HepG2 (cell line): ENCODE measurements at regions not wholly inside any gene's neighbourhood (a gene's known extent, or its start where the extent isn't known, plus 50 kb on each side); places are given as distances from the start of the nearest gene placed in this dataset.
A peak's percentile ranks its signal among the peaks of the same experiment; 100 is the strongest.

Experiments used
- CCDC6 ChIP-seq: sonication (generic); formaldehyde crosslinking; IDR thresholded peaks from 2 replicates; pipeline ENCODE4 v1.8.1; 2022; ENCODE audit warnings: mild to moderate bottlenecking, missing genetic modification reagents, moderate library complexity
- ERF ChIP-seq: IDR thresholded peaks from 2 replicates; pipeline ENCODE4 v1.6.1; 2018; ENCODE audit warnings: missing biosample characterization, missing genetic modification reagents
- FOXM1 ChIP-seq: sonication (generic); formaldehyde crosslinking; IDR thresholded peaks from 2 replicates; pipeline ENCODE4 v1.5.0; 2020; ENCODE audit warnings: missing genetic modification reagents
- KLF16 ChIP-seq, 2 experiments: sonication (generic) in 1 of 2; formaldehyde crosslinking in 1 of 2; IDR thresholded peaks; 2 replicates each; pipeline versions ENCODE4 v1.6.1 to v1.8.0; 2016 to 2023; ENCODE audit warnings: missing genetic modification reagents in 2 of 2, missing compliant biosample characterization in 1 of 2
- SAFB2 ChIP-seq: sonication (generic); formaldehyde crosslinking; IDR thresholded peaks from 2 replicates; pipeline ENCODE4 v1.5.1; 2020; ENCODE audit warnings: missing genetic modification reagents, low read depth, mild to moderate bottlenecking, borderline replicate concordance
- SRSF1 ChIP-seq: fragments of 200-400 bp; formaldehyde crosslinking; optimal IDR thresholded peaks from 2 replicates; pipeline ENCODE3; 2017; ENCODE audit warnings: mild to moderate bottlenecking, low read depth, low read length, moderate library complexity
- TBX2 ChIP-seq: sonication (generic); formaldehyde crosslinking; IDR thresholded peaks from 2 replicates; pipeline ENCODE4 v1.5.0; 2020; ENCODE audit warnings: missing genetic modification reagents, mild to moderate bottlenecking, borderline replicate concordance
- TOPORS ChIP-seq: sonication (generic); formaldehyde crosslinking; IDR thresholded peaks from 2 replicates; pipeline ENCODE4 v1.8.0; 2023; ENCODE audit warnings: mild to moderate bottlenecking, missing genetic modification reagents
- ZNF331 ChIP-seq: sonication (generic); formaldehyde crosslinking; IDR thresholded peaks from 2 replicates; pipeline ENCODE4 v1.4.0; 2020; ENCODE audit warnings: missing genetic modification reagents
- ZNF644 ChIP-seq: IDR thresholded peaks from 2 replicates; pipeline ENCODE4 v1.6.1; 2016; ENCODE audit warnings: low read depth
- ZNF703 ChIP-seq: sonication (generic); formaldehyde crosslinking; IDR thresholded peaks from 2 replicates; pipeline ENCODE4 v1.5.1; 2020; ENCODE audit warnings: missing genetic modification reagents, mild to moderate bottlenecking, moderate library complexity, borderline replicate concordance
- TF ChIP-seq, protein P1 (sequence below): IDR thresholded peaks from 2 replicates; pipeline ENCODE4 v1.4.0; 2020; ENCODE audit warnings: mild to moderate bottlenecking, missing genetic modification reagents
- TF ChIP-seq, protein P2 (sequence below): sonication (generic); formaldehyde crosslinking; conservative IDR thresholded peaks from 2 replicates; pipeline ENCODE4 v1.4.0; 2020; ENCODE audit warnings: missing genetic modification reagents
- TF ChIP-seq, protein P3 (sequence below): sonication (generic); formaldehyde crosslinking; IDR thresholded peaks from 2 replicates; pipeline ENCODE4 v1.5.1; 2020; ENCODE audit warnings: mild to moderate bottlenecking, missing genetic modification reagents, moderate library complexity
- TF ChIP-seq, protein P4 (sequence below): conservative IDR thresholded peaks from 2 replicates; pipeline ENCODE4 v1.6.1; 2018; ENCODE audit warnings: missing genetic modification reagents
- TF ChIP-seq, protein P5 (sequence below): sonication (generic); formaldehyde crosslinking; IDR thresholded peaks from 2 replicates; pipeline ENCODE4 v1.5.1; 2020; ENCODE audit warnings: mild to moderate bottlenecking, missing genetic modification reagents

DNA sequence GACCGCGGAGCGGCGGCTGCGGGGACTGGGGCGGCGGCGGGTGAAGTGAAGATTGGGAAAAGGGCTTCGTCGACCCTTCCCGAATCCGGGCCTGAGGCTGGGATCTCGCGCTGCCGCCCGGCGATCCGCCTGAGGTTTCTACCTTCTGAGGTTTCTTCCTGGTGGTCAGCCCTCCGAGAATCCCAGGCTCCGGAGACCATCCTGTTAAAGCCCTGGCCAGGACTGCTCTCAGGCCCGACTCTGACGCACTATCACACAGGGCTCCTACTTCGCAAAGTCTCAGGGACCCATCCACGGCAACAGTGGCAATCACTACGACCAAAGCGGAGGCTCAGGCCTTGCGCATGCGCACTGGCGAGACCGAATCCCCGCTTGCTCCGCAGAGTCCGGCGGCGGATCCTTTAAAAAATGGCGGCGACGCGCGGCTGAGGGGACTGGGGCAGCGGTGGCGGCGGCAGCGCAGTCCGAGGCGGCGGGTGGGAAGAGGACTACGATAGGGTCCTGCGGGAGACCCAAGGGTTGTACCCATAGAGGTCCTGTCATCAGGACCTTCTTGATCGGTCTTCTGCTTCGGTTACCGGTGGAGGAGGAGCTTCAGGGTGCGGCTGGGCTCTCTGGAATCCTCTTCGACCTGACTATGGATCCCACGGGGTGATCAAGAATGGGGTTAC, 157.2 kb upstream of the ZNF337 start (continued):
- TF ChIP-seq, protein P1, sequence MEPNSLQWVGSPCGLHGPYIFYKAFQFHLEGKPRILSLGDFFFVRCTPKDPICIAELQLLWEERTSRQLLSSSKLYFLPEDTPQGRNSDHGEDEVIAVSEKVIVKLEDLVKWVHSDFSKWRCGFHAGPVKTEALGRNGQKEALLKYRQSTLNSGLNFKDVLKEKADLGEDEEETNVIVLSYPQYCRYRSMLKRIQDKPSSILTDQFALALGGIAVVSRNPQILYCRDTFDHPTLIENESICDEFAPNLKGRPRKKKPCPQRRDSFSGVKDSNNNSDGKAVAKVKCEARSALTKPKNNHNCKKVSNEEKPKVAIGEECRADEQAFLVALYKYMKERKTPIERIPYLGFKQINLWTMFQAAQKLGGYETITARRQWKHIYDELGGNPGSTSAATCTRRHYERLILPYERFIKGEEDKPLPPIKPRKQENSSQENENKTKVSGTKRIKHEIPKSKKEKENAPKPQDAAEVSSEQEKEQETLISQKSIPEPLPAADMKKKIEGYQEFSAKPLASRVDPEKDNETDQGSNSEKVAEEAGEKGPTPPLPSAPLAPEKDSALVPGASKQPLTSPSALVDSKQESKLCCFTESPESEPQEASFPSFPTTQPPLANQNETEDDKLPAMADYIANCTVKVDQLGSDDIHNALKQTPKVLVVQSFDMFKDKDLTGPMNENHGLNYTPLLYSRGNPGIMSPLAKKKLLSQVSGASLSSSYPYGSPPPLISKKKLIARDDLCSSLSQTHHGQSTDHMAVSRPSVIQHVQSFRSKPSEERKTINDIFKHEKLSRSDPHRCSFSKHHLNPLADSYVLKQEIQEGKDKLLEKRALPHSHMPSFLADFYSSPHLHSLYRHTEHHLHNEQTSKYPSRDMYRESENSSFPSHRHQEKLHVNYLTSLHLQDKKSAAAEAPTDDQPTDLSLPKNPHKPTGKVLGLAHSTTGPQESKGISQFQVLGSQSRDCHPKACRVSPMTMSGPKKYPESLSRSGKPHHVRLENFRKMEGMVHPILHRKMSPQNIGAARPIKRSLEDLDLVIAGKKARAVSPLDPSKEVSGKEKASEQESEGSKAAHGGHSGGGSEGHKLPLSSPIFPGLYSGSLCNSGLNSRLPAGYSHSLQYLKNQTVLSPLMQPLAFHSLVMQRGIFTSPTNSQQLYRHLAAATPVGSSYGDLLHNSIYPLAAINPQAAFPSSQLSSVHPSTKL (CRISPR knock-in tag): peak; percentile 43; the same call in 1 of the 2 replicates
- TF ChIP-seq, protein P2, sequence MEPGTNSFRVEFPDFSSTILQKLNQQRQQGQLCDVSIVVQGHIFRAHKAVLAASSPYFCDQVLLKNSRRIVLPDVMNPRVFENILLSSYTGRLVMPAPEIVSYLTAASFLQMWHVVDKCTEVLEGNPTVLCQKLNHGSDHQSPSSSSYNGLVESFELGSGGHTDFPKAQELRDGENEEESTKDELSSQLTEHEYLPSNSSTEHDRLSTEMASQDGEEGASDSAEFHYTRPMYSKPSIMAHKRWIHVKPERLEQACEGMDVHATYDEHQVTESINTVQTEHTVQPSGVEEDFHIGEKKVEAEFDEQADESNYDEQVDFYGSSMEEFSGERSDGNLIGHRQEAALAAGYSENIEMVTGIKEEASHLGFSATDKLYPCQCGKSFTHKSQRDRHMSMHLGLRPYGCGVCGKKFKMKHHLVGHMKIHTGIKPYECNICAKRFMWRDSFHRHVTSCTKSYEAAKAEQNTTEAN (CRISPR knock-in tag): peak; percentile 57; the same call in 1 of the 2 replicates
- 0 out of 2 replicates have a peak, but pooled peaks have one; percentile 58 for TF ChIP-seq ZNF703 (CRISPR knock-in tag)
- peak; percentile 56; the same call in 1 of the 2 replicates for TF ChIP-seq SAFB2
- peak; percentile 74; the same call in 1 of the 2 replicates for TF ChIP-seq TBX2 (CRISPR knock-in tag)
- TF ChIP-seq ZNF331 (CRISPR knock-in tag): 0 out of 2 replicates have a peak, but pooled peaks have one; percentile 43
- peak; percentile 37 for TF ChIP-seq SRSF1
- peak; percentile 90 for TF ChIP-seq TOPORS (CRISPR knock-in tag)
- TF ChIP-seq, protein P3, sequence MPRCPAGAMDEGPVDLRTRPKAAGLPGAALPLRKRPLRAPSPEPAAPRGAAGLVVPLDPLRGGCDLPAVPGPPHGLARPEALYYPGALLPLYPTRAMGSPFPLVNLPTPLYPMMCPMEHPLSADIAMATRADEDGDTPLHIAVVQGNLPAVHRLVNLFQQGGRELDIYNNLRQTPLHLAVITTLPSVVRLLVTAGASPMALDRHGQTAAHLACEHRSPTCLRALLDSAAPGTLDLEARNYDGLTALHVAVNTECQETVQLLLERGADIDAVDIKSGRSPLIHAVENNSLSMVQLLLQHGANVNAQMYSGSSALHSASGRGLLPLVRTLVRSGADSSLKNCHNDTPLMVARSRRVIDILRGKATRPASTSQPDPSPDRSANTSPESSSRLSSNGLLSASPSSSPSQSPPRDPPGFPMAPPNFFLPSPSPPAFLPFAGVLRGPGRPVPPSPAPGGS (CRISPR knock-in tag): peak; percentile 78; the same call in 1 of the 2 replicates
- peak; percentile 40 to 65; a peak in 1 of 4 replicates for TF ChIP-seq KLF16 (CRISPR knock-in tag; IDR thresholded peaks at IDR 0.05)
- TF ChIP-seq FOXM1 (CRISPR knock-in tag): 0 out of 2 replicates have a peak, but pooled peaks have one; percentile 25
- peak; percentile 8; the same call in 1 of the 2 replicates for TF ChIP-seq ZNF644
- TF ChIP-seq, protein P4, sequence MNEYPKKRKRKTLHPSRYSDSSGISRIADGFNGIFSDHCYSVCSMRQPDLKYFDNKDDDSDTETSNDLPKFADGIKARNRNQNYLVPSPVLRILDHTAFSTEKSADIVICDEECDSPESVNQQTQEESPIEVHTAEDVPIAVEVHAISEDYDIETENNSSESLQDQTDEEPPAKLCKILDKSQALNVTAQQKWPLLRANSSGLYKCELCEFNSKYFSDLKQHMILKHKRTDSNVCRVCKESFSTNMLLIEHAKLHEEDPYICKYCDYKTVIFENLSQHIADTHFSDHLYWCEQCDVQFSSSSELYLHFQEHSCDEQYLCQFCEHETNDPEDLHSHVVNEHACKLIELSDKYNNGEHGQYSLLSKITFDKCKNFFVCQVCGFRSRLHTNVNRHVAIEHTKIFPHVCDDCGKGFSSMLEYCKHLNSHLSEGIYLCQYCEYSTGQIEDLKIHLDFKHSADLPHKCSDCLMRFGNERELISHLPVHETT (CRISPR knock-in tag): 0 out of 2 replicates have a peak, but pooled peaks have one; percentile 21
- peak; percentile 61 for TF ChIP-seq ERF (CRISPR knock-in tag)
- peak; percentile 74; the same call in 1 of the 2 replicates for TF ChIP-seq CCDC6 (CRISPR knock-in tag)
- TF ChIP-seq, protein P5, sequence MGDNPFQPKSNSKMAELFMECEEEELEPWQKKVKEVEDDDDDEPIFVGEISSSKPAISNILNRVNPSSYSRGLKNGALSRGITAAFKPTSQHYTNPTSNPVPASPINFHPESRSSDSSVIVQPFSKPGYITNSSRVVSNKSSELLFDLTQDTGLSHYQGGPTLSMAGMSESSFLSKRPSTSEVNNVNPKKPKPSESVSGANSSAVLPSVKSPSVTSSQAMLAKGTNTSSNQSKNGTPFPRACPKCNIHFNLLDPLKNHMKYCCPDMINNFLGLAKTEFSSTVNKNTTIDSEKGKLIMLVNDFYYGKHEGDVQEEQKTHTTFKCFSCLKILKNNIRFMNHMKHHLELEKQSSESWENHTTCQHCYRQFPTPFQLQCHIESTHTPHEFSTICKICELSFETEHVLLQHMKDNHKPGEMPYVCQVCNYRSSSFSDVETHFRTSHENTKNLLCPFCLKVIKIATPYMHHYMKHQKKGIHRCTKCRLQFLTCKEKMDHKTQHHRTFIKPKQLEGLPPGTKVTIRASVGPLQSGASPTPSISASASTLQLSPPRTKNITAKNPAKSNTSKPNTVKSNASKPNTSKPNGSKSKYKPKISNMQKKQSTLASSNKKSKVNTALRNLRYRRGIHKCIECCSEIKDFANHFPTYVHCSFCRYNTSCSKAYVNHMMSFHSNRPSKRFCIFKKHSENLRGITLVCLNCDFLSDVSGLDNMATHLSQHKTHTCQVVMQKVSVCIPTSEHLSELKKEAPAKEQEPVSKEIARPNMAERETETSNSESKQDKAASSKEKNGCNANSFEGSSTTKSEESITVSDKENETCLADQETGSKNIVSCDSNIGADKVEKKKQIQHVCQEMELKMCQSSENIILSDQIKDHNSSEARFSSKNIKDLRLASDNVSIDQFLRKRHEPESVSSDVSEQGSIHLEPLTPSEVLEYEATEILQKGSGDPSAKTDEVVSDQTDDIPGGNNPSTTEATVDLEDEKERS (CRISPR knock-in tag): 0 out of 2 replicates have a peak, but pooled peaks have one; percentile 45
